GM18867 (cell line): ENCODE measurements at regions not wholly inside any gene's neighbourhood (a gene's known extent, or its start where the extent isn't known, plus 50 kb on each side); places are given as distances from the start of the nearest gene placed in this dataset.
"Not testable (repeated sequence)": the region's sequence is repeated elsewhere in the genome, so short reads cannot be mapped to it uniquely, and the experiment has no call there.

Experiments used
- ATAC-seq: cut with Tn5 transposase; IDR thresholded peaks from one replicate; pipeline ENCODE4 v1.9.1; 2021; ENCODE audit warnings: mild to moderate bottlenecking, moderate library complexity; ENCODE audit not compliant: unreplicated experiment

DNA sequence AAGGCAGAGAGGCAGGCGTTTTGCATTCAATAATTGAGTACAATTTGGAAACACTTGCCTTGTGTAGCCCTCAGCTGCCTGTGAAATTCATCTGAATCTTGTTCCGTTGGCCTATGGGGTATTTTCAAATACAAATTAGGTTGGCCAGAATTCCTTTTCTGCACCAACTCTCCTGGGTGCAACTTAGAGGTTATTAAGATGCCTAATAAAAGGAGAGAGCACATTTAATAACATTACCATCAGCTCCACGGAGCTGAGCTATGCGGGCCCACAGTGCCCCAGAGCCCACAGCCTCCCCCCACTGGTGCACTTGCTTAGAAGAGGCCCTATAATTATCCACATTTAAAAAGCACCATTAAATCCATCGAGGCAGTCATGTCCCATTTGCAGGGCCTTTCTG lies 367.6 kb upstream of the CLINT1 start:
- no peak for ATAC-seq

DNA sequence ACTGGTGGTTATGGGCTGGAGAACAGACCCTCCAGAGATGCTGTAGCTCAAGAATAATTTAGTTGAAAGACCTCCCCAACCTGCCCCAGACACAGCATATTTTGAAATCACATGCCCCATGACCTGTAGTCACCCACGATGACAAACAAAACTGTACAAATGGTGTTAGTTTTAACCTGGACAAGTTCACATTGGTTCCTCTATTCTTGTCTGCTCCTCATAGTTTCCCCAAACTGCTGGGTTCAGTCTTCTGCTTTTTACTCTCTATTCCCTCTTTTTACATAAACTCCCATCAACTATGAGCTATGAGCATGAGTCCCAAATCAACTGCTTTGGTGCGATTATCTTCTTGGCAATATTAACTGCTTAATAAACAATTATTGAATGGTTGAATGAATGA lies 365.3 kb upstream of the CLINT1 start:
- no peak for ATAC-seq

DNA sequence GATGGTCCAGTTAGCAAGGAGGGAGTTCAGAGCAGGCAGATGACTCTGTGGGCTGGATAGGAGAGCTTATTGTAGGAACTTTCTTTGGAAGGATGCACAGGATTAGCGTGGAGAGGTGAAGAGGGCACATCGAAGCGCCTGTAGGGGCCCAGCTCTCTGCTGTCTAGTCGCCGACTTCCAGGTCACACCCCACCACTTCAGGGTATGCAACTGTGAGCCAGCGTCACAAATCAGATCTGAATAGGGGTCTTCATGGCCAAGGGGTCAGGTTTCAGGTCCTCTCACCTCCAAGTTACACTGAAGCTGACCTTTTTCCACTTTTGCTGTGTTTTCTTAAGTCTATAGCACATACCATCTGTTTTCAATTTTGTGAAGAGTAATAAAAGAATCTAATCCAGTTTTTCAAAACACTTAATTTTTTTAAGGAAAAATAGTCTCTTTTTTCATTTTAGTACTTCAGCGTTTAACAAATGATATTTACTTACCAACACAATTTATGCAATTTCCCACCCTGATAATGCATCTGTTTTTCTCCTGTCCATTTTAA lies 364.2 kb upstream of the CLINT1 start:
- ATAC-seq, result no peak

DNA sequence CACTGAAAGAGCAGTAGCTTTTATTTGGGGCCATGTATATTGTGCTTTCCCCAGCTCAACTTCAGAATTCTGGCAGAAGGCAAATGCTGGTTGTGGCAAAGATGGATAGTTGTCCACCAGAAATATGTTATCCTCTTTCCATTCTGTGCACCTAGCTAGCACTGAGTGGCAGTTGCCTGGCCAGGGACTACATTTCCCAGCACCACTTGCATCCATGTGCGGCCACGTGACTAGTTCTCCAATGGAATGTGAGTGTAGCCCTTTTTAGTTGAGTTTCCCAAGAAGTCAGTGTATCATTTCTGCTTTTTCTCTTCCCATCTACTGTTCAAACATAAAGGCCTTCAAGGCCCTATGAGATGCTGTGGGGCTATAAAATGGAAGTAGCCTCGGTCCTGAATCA lies 354.0 kb upstream of the CLINT1 start:
- no peak for ATAC-seq

DNA sequence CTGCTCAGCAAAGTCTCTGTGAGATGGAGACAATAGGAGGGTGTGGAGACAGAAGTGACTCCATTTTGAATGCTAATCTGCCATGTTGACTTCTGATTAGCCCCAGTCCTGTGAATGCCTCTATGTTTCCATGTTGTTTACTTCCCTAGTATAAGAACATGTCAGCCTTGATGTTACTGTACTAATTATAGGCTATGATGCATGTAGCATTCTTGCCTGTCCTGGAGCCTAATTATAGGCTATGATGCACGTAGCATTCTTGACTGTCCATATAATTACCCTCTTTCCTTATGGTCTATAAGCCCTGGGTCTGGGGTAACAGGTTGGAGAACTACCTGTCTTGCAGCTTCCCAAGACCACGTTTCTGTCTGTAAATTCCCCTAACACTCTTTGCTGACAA lies 353.3 kb upstream of the CLINT1 start:
- ATAC-seq, result no peak

DNA sequence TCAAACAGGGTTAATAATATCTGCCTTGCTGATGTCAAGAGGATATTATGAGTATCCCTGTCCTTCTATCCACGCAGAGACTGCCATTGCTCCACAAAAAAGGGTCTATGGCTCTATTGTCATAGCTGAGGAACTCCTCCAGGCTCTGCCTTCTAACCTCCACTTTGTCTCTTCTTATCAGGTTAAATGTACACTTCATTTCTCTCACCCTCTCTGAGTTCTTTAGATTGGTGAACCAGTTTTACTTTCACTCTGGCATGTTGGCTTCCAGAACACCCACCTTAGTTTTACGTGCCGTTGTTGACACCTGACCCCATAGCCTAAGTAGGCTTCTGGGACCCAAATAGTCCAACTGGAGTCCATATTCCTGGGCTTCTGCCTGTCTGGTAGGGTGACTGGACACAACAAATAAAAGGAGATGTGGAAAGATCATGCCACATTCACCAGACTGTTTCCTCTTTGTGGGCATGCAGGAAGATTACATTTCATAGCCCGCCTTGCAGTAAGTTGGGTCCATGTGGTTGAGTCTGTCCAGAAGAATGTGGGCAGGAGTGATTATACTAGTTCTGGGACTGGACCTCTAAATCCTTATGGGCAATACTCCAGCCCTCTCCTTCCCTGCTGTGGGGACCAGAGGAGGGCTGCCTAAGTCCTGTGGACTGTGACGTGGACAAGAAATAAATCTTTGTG lies 350.4 kb upstream of the CLINT1 start:
- ATAC-seq, result no peak

DNA sequence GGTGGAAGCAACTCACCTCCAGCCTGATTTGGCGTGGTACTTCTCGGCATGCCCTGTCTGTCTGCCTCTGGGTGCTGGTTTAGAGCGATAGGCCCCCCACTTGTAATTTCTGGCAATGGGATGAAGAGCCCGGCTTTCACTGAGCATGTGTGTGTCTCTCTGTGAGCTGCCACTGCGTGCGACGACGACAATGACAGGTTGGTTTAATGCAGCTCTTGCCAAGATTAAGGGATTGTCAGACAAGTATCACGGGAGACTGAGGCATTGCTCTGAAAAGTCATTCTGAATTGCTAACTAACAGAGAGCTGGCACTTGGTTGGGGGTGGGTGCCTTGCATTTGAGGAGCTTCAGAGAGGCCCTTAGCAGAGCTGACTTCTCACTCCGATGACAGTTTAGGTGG lies 348.8 kb upstream of the CLINT1 start:
- no peak for ATAC-seq

DNA sequence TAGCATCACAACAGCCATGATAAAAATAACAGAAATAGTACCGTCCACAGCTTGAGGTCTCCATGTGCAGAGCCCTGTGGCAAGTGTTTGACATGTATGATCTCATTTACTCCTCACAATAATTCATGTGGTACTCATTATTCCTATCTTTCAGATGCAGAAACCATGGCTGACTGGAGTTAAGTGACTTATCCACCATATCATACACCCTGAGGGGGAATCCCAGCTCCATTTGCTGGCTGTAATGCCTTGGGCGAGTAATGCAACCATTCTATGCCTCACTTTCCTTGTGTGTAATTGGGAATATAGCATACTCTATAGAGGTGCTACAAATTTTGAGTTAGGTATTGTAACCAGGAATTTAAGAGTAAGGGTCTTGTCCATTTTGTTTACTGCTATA lies 347.0 kb upstream of the CLINT1 start:
- ATAC-seq, result no peak

DNA sequence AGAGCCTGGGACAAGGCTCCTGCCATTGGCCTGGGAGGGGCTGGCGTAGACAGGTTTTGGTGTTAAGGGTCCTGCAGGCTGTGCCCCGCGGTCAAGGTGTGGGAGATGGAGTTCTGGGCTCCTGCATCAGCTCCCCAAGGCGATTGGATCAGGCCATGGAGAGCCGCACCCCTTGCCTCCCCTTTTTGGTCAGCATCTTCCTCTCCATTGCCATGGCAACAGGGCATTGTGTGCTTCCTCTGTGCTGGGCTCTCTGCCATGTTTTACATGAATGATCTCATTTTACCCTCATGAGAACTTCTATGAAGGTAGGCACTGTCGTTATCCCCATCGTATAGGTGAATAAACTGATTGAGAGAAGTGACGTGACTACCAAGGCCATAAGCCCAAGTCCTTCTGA lies 344.3 kb upstream of the CLINT1 start:
- ATAC-seq, result no peak

DNA sequence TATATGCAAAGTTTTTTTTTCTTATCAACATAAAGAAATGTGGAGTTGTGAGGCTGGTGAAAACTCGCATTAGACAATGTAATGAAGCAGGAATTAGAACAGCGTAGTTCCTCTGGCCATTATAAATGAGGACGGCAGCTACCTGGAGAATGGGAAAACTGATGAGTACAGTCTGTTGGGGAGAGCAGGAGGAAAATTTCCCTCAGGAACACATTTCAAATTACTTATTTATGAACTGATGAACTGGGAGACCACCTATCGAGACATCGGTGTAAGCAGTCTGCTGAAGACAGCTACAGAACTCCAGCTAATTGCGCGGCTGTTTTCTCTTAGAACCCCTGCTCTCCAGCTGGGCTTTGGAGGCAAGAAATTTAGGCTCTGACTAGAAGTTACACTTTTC lies 343.9 kb upstream of the CLINT1 start:
- no peak for ATAC-seq

DNA sequence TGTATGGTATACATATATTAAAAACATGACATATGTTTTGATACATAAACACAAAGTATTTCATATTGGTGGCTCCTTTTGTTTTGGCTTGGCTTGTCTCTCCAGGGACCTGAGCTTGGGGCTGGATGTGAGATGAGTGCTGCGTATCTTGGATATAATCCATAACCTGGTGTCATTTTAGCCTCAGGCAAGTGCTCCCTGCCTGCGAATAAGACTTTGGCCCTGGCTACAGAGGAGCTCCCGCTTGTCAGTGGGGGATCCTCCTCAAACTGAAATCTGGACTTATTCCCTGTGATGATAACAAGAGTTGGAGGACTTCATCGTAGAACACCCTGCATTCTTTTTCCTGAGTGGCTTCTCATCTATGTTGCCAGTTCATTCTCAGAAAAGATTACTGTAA lies 341.7 kb upstream of the CLINT1 start:
- ATAC-seq, result no peak

DNA sequence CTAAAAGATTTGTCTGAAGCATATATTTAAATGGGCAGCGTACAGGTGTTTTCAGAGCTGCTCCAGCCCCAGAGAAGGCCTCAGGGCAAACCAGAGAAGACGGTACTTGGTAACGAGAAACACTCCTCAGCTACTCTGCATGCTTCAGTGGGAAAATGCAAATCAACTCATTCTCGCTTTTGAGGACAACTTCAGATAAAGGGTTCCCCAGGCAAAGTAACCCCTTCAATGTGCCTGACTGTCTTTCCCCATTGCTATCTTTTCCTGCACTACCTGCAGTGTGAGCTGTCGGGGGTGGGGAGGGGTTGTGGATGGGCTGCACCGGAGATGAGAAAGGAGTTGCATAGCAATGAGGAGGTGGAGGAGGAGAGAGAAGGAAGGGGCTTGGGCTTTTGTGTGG lies 339.7 kb upstream of the CLINT1 start:
- peak; percentile 99 for ATAC-seq

DNA sequence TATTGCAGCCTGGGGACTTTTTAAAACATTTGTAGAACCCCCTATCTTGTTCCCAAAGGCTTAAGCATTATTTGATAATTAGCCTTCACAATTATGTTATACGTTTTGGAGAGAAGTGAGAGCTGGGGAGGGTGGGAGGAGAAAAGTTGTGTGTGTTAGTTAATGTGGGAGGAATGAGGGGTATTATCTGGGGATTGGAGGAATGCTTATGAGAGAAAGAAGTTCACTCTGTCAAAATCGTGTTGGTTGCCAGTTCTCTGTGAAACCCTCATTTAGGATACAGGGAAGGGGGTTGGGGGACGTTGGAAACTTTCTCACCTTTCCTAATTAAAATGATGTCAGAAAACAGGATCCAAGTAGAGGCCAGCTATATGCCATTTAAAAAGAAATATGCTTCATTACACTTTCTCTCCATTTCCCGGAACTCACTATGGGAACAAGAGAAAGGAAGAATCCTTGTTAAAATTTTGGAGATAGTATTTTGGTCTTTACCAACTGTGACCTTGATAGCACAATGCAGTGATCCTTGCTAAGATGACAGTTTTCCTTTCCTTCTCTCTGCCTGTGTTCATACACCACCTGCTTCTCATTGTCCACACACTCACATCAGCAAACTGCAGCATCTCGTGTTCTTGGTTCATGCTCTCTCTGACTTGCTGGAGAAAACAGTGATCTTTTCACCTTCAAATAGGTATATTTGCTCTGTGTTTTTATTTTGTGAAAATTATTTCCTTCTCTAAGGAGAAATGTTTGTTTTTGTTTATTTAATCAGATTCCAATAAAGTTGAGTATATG lies 336.7 kb upstream of the CLINT1 start:
- no peak for ATAC-seq

DNA sequence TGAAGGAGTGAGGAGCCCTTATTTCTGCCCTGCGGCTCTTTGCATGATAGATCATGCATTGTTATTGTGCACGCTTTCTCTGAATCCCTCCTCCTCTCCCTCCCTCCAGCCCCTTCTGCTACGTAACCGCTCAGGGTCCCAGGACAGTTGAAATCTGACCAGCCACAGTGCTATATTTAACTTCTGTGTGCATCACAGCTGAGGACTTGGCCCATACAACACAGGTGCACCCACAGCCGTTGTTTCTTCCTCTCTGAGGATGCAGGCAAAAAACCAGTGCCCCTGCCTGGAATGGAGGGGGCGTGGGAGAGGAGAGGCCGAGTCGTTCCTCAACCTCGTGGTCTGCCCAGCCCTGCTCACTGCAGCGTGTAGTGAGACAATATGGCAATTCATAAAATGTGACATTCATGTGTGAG lies 335.6 kb upstream of the CLINT1 start:
- no peak for ATAC-seq

DNA sequence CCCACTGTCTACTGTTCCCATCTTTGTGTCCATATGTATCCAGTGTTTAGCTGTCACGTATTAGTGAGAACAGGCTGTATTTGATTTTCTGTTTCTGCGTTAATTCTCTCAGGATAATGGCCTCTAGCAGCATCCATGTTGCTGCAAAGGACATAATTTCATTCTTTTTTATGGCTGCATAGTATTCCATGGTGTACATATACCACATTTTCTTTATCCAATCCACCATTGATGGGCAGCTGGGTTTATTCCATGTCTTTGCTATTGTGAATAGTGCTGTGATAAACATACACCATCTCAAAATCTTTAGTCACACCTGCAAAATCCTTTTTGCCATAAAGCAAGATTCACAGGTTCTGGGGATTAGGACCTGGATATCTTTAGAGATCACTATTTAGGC lies 334.4 kb upstream of the CLINT1 start:
- not testable (repeated sequence) for ATAC-seq

DNA sequence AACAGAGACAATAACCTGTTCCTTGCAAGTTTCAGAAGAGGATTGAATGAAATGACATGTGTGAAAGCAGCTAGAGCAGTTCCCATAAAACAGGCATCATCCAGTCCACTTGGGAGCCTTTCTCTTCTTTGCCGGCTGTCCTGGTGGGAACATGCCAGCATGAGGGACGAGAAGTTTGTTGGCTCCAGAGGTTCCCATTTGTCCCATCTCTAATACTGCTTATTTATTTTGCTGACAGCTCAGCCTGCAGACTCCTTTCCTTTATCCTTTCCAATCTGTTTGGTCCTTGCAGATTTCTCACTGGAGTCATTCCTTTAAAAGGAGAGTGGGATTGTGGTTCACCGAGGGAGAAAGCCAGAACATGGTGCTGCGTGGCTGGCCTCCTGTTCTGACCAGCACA lies 321.5 kb upstream of the CLINT1 start:
- no peak for ATAC-seq

DNA sequence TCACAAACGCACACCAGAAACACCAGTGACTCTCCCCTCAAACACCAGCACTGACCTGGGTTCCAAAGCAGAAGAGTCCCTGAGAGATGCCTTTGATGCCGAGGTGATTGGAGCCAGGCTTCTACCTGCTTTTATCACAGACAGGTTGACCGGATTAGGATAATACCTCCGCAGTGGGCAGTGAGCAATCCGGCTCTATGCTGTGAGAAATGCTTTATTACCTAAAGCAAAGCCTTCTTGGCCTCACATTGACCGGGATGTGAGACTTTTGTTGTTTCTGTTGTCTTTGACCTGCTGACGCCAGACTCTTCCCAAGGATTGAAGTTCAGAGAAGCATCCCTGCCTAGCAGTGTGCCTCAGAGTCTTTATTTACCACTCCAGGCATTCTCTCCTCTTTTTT lies 320.3 kb upstream of the CLINT1 start:
- ATAC-seq, result no peak

DNA sequence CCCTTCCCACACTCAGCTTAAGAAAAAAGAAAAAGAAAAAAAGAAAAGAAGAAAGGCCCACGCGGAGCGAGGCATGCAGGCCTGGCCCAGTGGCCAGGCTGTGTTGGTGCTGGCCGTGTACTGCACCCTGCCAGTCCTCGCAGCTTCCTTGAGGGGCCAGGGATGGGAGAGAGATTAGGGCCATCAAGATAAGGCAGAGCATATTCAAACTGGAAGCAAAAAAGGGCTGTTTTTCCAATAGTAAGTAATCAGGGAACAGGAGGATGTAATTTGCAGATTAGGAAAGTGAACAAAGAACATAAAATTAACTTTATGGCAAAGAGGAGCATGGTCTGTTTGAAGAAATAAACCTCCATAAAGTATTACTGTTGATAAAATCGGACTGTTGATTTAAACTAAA lies 319.6 kb upstream of the CLINT1 start:
- ATAC-seq, result no peak

DNA sequence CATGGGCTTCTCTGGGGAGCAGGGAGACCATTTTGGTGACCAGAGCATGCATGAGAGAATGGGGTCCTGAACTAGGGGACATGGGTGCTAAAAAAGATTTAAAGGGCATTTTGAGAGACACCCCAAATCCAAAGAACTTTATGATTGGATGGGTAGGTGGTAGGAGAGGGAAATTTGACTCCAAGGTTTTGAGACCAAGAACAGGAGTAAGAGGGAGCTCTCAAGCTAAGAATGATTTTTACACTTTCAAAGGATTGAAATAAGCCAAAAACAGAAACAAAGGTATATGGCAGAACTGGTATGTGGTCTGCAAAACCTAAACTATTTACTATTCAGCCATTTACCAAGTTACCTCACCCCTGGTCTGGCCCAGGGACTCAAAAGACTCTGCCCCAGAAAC lies 318.2 kb upstream of the CLINT1 start:
- ATAC-seq, result no peak

DNA sequence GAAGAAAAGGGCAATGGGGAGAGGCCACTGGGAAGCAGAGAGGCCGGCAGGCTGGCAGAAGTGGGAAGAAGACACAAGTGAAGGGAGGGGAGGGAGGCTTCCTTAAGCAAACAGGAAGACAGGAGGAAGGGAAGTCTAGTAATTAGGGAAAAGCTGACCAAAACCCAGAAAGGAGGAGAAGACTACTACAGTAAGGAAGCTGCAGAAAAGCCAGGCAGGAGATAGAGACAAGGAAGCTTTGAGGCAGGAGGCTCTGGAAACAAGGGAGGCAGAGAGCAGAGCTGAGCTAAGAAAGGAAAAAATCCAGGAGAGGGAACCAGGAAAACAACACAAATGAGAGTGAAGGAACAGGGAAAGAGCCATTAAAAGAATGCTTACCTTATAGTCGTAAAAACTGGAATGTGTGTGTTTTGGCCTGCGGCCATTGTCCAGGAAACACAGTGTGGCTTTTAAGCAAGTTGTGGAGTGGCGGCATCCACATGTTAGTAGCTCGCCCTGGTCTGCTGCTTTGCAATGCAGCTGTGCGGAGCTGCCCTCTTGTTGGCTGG lies 317.1 kb upstream of the CLINT1 start:
- ATAC-seq, result no peak

DNA sequence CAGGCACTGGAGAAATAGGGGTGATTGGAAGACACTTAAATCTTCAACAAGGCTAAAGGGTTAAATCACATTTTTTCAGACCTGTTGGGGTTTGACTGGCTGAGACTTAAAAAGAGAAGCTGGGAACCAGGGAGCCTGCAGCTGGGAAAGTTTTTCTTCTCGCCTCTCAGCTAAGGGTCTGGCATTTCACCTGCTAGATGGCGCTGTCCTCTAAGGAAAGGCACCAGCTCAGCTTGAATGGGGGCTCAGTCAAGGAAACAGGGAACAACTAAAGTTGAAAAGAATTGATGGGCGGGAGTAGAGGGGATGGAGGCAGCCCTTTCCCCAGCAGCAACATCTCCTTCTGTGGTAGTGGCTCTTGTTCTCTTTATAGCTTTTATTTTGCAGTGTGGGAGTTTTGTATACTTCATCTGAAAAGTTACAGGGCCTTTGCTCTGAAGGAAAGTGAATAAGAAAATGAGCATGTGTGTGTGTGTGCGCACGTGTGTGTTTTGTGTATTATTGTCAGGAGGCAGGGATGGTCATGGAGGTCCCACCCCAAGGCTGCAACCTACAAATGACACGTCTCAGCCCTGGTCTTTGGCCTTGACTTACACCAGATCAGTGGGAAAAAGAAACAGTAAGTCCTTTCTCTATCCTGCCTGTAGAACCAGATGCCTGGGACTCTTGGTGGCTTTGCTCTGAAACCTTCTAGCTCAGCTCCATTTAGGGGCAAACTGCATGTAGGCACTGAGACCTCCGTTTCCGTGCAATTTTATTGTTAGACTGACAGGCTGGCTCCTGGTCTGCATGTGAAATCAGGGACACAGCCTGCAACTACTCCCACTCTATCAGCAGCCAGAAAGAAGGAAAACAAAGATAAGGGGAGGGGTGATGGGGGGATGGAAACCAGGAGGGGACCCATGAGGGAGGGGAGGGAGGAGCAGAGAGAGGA lies 316.2 kb upstream of the CLINT1 start:
- peak; percentile 71 for ATAC-seq
